DND-41 (cell line): ENCODE measurements at regions not wholly inside any gene's neighbourhood (a gene's known extent, or its start where the extent isn't known, plus 50 kb on each side); places are given as distances from the start of the nearest gene placed in this dataset.

ENCODE experiments used
- CTCF ChIP-seq: IDR thresholded peaks from 2 replicates; pipeline ENCODE4 v1.5.1; 2012; ENCODE audit warnings: borderline replicate concordance, low read length, moderate library complexity, mild to moderate bottlenecking; ENCODE audit not compliant: poor library complexity, severe bottlenecking; ENCODE audit errors: extremely low read depth
- EZH2 ChIP-seq: IDR thresholded peaks from 3 replicates; pipeline ENCODE4 v1.6.1; 2012; ENCODE audit warnings: borderline replicate concordance, low read depth, mild to moderate bottlenecking, moderate library complexity, low read length, inconsistent platforms; ENCODE audit not compliant: severe bottlenecking

- TF ChIP-seq EZH2 (no peak), CTCF (no peak)
Observed at GRCh38 chr22:47376901-47377505, 614.6 kb downstream of the TBC1D22A start.
